GM19193 (cell line): ENCODE measurements at regions not wholly inside any gene's neighbourhood (a gene's known extent, or its start where the extent isn't known, plus 50 kb on each side); places are given as distances from the start of the nearest gene placed in this dataset.

ENCODE experiments used
- POLR2A ChIP-seq: IDR thresholded peaks from 4 replicates; pipeline ENCODE4 v1.6.1; 2011; ENCODE audit not compliant: insufficient read depth, insufficient read length; ENCODE audit errors: extremely low read depth

GRCh38 chr6:21772477-21772876 is 178.9 kb downstream of the SOX4 start:
- TF ChIP-seq POLR2A: no peak

- TF ChIP-seq POLR2A: no peak
Measured at GRCh38 chr6:21772884-21773575, 179.5 kb downstream of the SOX4 start.

- no peak for TF ChIP-seq POLR2A
Measured at GRCh38 chr6:21773576-21773968, 180.0 kb downstream of the SOX4 start.

GRCh38 chr6:21777846-21778245 is 184.3 kb downstream of the SOX4 start:
- TF ChIP-seq POLR2A: no peak

- no peak for TF ChIP-seq POLR2A
Measured at GRCh38 chr6:21780141-21780540, 186.6 kb downstream of the SOX4 start.

- TF ChIP-seq POLR2A: no peak
Measured at GRCh38 chr6:21780679-21781078, 187.1 kb downstream of the SOX4 start.

GRCh38 chr6:21781128-21781527 is 187.6 kb downstream of the SOX4 start:
- TF ChIP-seq POLR2A: no peak

- no peak for TF ChIP-seq POLR2A
Measured at GRCh38 chr6:21785164-21785563, 191.6 kb downstream of the SOX4 start.

- no peak for TF ChIP-seq POLR2A
Measured at GRCh38 chr6:21791056-21791455, 197.5 kb downstream of the SOX4 start.

GRCh38 chr6:21791581-21791980 is 198.0 kb downstream of the SOX4 start:
- no peak for TF ChIP-seq POLR2A

- no peak for TF ChIP-seq POLR2A
Measured at GRCh38 chr6:21792177-21792576, 198.6 kb downstream of the SOX4 start.

GRCh38 chr6:21798468-21798867 is 204.9 kb downstream of the SOX4 start:
- TF ChIP-seq POLR2A: no peak

- no peak for TF ChIP-seq POLR2A
Measured at GRCh38 chr6:21800330-21800729, 206.8 kb downstream of the SOX4 start.

GRCh38 chr6:21800948-21801438 is 207.4 kb downstream of the SOX4 start:
- no peak for TF ChIP-seq POLR2A

GRCh38 chr6:21801446-21802174 is 208.1 kb downstream of the SOX4 start:
- no peak for TF ChIP-seq POLR2A

- no peak for TF ChIP-seq POLR2A
Measured at GRCh38 chr6:21802175-21802822, 208.7 kb downstream of the SOX4 start.

GRCh38 chr6:21804941-21805610 is 211.5 kb downstream of the SOX4 start:
- TF ChIP-seq POLR2A: no peak
